ENCODE measurements at regions not wholly inside any gene's neighbourhood (a gene's known extent, or its start where the extent isn't known, plus 50 kb on each side); places are given as distances from the start of the nearest gene placed in this dataset.

DNA sequence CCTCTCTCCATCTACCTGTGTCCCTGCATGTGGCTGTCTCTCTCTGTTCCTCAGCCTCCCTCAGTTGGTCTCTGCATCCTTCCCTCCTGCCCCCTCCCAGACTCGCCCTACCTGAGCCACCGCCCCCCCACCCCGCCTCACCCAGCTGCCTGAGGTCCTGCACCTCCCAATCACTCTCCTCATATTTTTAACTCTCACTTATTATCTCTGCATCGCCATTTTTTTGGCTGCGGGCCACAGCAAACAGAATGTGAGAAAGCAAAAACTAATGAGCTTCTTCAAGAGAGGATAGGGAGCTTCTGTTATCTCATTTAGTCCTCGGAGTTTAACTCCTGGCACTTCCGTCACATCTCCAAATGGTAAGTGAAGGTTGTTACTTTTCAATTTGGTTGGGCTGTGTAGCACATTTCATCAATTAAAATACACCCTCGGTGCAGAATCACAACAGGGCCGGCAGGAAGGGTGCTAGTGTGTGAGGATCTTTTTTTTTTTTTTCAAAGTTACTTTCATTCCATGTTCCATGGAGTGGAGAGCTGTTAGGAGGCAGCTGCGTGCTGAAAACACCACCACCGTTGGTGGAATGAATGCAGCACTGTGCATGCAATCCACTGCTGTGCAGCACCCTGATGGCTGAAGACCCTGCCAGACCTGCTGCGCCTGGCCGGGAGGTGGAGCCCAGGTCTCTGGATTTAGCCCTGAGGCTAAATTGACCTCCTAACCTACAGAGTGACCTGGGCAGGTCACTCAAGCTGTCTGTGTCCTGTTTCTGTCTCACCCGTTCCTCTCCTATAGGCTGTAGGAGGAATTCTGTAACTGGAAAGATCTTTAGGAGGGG is 157.2 kb upstream of the NFIA start:
- Histone ChIP-seq H3K4me1 (no peaks in the 10 kb centered on the region), H3K27ac (no peak overlapping the region), H3K9me3 (no peaks in the 10 kb centered on the region), H3K36me3 (no peaks in the 10 kb centered on the region), H3K4me3 (no peak overlapping the region), H3K27me3 (no peaks in the 10 kb centered on the region)
- DNase-seq, result no peak
- TF ChIP-seq POLR2AphosphoS5 (IDR thresholded peaks at IDR 0.05), result no peak
- TF ChIP-seq, protein P1, sequence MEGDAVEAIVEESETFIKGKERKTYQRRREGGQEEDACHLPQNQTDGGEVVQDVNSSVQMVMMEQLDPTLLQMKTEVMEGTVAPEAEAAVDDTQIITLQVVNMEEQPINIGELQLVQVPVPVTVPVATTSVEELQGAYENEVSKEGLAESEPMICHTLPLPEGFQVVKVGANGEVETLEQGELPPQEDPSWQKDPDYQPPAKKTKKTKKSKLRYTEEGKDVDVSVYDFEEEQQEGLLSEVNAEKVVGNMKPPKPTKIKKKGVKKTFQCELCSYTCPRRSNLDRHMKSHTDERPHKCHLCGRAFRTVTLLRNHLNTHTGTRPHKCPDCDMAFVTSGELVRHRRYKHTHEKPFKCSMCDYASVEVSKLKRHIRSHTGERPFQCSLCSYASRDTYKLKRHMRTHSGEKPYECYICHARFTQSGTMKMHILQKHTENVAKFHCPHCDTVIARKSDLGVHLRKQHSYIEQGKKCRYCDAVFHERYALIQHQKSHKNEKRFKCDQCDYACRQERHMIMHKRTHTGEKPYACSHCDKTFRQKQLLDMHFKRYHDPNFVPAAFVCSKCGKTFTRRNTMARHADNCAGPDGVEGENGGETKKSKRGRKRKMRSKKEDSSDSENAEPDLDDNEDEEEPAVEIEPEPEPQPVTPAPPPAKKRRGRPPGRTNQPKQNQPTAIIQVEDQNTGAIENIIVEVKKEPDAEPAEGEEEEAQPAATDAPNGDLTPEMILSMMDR (IDR thresholded peaks at IDR 0.05), result no peak
- WGBS, 2 donors, result 29 to 68% methylated on average over 14 of the region's 14 CpGs
- intact Hi-C loops (cut with DNase I), result no loop called here

DNA sequence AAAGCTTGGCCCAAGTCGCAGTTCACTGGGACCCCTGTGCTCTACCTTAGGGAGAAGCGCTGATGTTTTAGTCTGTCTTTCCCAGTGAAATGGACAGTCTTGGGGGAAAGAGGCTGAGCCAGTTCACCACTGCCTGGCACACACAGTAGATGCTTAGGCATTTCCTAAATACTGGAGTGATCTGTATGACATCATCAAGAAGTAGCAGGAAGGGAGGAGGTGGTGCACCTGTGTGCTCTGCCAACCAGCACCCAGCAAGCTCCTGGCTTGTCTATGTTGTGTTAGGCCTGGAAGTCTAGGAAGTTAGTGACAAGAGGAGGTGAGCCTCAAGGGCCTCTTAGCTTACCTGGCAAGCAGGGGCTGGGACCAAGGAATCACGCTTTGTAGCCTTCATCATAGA is 158.2 kb upstream of the NFIA start:
- no peak for DNase-seq
- Histone ChIP-seq H3K27me3 (no peaks in the 10 kb centered on the region), H3K9me3 (no peaks in the 10 kb centered on the region), H3K4me3 (no peak overlapping the region), H3K4me1 (no peaks in the 10 kb centered on the region), H3K36me3 (no peaks in the 10 kb centered on the region), H3K27ac (no peak overlapping the region)
- no peak for TF ChIP-seq POLR2A (IDR thresholded peaks at IDR 0.05)
- TF ChIP-seq EP300 (IDR thresholded peaks at IDR 0.05), result no peak
- TF ChIP-seq POLR2AphosphoS5 (IDR thresholded peaks at IDR 0.05), result no peak
- TF ChIP-seq, protein P1 (IDR thresholded peaks at IDR 0.05), result no peak
- intact Hi-C loops (cut with DNase I), result no loop called here
- WGBS, 2 donors, result 96 to 97% methylated on average over 3 of the region's 3 CpGs

DNA sequence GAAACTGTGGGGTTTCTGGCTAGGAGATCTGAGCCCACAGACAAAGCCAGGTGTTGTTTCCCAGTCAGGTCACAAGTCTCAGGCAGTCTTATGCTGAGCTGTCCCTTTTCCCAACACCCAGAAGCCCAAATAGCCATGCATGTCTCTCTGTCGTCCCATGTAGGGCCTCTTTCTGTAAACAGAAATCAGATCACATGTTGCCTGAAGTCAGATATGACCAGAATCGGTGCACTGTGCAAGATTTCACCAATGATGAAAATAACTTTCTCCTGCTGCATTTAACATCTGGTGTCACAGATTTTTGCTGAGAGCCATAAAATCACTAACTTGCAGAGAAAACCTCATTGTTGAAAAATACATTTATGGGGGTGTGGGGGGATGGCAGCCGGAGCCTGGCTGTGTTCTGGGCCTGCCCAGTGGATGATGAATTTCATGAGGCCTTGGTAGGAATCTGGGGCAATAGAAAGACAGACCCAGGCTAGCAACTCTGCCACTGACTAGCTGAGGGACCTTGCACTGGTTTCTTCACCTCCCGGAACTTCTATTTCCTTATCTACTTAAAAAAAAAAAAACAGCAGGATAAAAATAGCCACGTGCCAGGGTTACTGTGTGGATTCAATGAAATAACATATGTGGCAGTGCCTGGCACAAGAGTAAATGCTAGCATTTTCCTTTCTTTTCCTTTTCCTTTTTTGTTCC is 158.8 kb upstream of the NFIA start:
- intact Hi-C loops (cut with DNase I), result no loop called here
- no peaks in the 10 kb centered on the region for H3K4me1 ChIP-seq
- WGBS, 2 donors, result 11 to 38% methylated on average over 5 of the region's 5 CpGs
- no peak overlapping the region for H3K4me3 ChIP-seq
- no peak for TF ChIP-seq POLR2A (IDR thresholded peaks at IDR 0.05)
- TF ChIP-seq EP300 (IDR thresholded peaks at IDR 0.05), result no peak
- TF ChIP-seq POLR2AphosphoS5 (IDR thresholded peaks at IDR 0.05), result no peak
- TF ChIP-seq, protein P1 (IDR thresholded peaks at IDR 0.05), result no peak
- H3K27me3 ChIP-seq, result no peaks in the 10 kb centered on the region
- DNase-seq, result no peak
- no peaks in the 10 kb centered on the region for H3K36me3 ChIP-seq
- H3K27ac ChIP-seq, result no peak overlapping the region
- H3K9me3 ChIP-seq, result no peaks in the 10 kb centered on the region

- H3K9me3 ChIP-seq, result no peaks in the 10 kb centered on the region
- peak; percentile 77 for DNase-seq
- 69 to 86% methylated on average over 4 of the region's 4 CpGs for WGBS, 2 donors
- no peaks in the 10 kb centered on the region for H3K27me3 ChIP-seq
- no peak overlapping the region for H3K4me3 ChIP-seq
- TF ChIP-seq POLR2A (IDR thresholded peaks at IDR 0.05) (no peak), POLR2AphosphoS5 (IDR thresholded peaks at IDR 0.05) (no peak), EP300 (IDR thresholded peaks at IDR 0.05) (no peak)
- TF ChIP-seq, protein P1 (IDR thresholded peaks at IDR 0.05), result no peak
- no peak overlapping the region for H3K27ac ChIP-seq
- no peaks in the 10 kb centered on the region for H3K4me1 ChIP-seq
- H3K36me3 ChIP-seq, result no peaks in the 10 kb centered on the region
- intact Hi-C loops (cut with DNase I), result no loop called here
These were observed 160.1 kb upstream of the NFIA start for GRCh38 chr1:60922304-60922703.
